Bronchial epithelial cell (primary cell): ENCODE measurements at regions not wholly inside any gene's neighbourhood (a gene's known extent, or its start where the extent isn't known, plus 50 kb on each side); places are given as distances from the start of the nearest gene placed in this dataset.

ENCODE experiments used
- DNase-seq: peaks from one replicate; pipeline ENCODE4 v3.0.0-alpha.2; 2010; ENCODE audit warnings: low read depth
- FAIRE-seq: peaks from 2 replicates; lab custom pipeline; 2011; peaks lifted over from hg19 to GRCh38; lab: Jason Lieb, UNC
- H3K27me3 ChIP-seq: 2 replicates; pipeline ENCODE4 v1.5.1; 2011; ENCODE audit warnings: low read length; ENCODE audit not compliant: control insufficient read depth, insufficient read depth
- H3K36me3 ChIP-seq: 2 replicates; pipeline ENCODE4 v1.5.1; 2011; ENCODE audit warnings: low read length; ENCODE audit not compliant: control insufficient read depth, insufficient read depth
- H3K4me3 ChIP-seq: 2 replicates; pipeline ENCODE4 v1.5.1; 2011; ENCODE audit warnings: mild to moderate bottlenecking, low read depth, low read length, control low read depth
- TF ChIP-seq, protein P1 (sequence below): IDR thresholded peaks from 2 replicates; pipeline ENCODE4 v1.5.1; 2011; ENCODE audit warnings: mild to moderate bottlenecking, moderate library complexity, low read length, control low read depth, inconsistent platforms; ENCODE audit not compliant: insufficient read depth, severe bottlenecking

DNA sequence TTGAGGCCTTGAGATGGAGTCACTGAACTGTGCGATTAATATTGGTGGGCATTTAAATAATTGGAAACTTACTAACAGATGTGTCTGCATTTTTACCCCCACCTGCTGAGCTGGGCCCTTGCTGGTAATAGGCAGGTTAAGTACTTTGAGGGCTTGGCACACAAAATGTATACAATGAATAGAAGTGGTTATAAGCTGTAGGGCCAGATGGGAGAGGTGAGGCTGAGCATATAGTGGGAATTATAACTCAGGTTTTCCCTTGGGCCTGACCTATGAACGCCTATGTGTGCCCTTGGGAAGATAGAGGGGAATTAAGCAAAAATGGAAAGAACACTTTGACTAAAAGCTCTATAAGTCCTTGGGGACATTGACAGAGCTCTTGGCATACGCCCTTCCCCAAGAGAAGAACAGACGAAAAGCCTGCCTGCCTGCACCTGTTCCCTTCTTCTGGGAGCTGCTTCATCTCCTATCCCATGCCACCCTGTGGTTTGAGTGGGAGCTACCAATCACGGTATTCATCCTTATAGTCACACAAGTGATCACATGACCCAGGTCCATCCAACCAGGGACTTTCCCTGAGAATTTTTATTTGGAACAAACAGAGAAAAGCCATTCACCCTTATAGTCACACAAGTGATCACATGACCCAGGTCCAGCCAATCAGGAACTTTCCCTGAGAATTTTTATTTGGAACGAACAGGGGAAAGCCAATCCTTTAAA, 260.7 kb upstream of the CSF3R start:
- TF ChIP-seq, protein P1, sequence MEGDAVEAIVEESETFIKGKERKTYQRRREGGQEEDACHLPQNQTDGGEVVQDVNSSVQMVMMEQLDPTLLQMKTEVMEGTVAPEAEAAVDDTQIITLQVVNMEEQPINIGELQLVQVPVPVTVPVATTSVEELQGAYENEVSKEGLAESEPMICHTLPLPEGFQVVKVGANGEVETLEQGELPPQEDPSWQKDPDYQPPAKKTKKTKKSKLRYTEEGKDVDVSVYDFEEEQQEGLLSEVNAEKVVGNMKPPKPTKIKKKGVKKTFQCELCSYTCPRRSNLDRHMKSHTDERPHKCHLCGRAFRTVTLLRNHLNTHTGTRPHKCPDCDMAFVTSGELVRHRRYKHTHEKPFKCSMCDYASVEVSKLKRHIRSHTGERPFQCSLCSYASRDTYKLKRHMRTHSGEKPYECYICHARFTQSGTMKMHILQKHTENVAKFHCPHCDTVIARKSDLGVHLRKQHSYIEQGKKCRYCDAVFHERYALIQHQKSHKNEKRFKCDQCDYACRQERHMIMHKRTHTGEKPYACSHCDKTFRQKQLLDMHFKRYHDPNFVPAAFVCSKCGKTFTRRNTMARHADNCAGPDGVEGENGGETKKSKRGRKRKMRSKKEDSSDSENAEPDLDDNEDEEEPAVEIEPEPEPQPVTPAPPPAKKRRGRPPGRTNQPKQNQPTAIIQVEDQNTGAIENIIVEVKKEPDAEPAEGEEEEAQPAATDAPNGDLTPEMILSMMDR: no peak
- FAIRE-seq (no peak), DNase-seq (no peak)
- Histone ChIP-seq H3K36me3 (no peaks in the 10 kb centered on the region), H3K27me3 (no peaks in the 10 kb centered on the region), H3K4me3 (no peak overlapping the region)

DNA sequence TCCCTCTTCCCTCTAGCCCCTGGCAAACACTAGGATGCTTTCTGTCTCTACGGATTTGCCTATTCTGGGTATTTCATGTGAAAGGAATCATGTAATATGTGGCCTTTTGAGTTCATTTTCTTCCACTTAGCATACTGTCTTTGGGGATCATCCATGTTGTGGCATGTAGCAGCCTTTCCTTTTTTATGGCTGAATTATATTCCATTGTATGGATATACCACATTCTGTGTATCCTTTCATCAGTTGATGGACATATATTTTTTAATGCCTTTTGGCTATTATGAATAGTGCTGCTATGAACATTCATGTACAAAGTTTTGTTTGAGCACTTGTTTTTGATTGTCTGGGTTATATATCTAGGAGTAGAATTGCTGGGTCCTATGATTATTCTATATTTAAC, 258.4 kb upstream of the CSF3R start:
- no peak for DNase-seq
- no peak overlapping the region for H3K4me3 ChIP-seq
- H3K27me3 ChIP-seq: peaks cover under 1% of the 10 kb centered on the region
- TF ChIP-seq, protein P1: no peak
- FAIRE-seq: no peak
- no peaks in the 10 kb centered on the region for H3K36me3 ChIP-seq

DNA sequence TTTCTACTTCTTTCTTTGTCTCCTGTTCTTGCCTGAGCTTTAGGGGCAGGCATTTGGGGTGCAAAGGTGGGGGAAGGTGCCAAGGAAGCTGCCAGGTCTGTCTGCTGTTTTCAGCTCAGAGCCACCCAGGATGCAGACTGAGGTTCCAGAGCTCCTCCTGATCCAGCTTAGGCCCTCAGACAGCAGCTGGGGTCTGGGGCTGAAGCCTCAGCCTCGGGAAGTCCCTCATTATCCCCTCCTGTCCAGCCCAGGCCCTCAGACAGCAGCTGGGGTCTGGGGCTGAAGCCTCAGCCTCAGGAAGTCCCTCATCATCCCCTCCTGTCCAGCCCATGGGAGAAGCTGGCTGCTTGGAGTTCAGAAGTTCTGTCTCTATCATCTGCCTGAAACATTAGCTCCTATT, 257.7 kb upstream of the CSF3R start:
- FAIRE-seq (no peak), DNase-seq (no peak)
- peaks cover 1% of the 10 kb centered on the region for H3K27me3 ChIP-seq
- no peaks in the 10 kb centered on the region for H3K36me3 ChIP-seq
- no peak overlapping the region for H3K4me3 ChIP-seq
- TF ChIP-seq, protein P1: no peak

DNA sequence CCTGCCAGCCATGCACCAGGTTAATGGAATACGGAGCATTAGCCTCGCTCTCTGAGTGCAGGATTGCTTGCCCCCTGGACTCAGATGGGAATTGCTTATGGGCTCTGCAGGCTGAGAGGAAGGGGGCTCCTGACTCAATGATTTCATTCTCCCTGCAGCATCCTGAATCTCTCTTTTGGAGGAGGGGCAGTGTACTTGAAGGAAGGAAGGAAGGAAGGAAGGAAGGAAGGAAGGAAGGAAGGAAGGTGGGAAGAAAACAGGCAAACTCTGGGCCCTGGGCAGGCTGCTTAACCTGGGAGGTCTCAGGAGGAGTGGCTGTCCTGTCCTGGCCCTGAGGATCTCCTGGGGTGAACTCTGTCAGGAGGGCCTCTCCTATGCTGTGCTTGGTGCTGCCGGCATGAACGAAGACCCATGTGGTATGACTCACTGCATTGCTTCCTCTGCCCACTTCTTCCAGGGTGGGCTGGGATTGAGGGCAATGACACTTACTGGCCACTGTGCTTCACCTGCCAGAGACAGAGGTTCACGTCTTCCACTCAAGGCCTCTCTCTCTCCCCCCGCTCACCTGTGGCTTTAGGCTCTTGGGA, 257.1 kb upstream of the CSF3R start:
- Histone ChIP-seq H3K4me3 (no peak overlapping the region), H3K27me3 (peaks cover 1% of the 10 kb centered on the region), H3K36me3 (no peaks in the 10 kb centered on the region)
- DNase-seq (no peak), FAIRE-seq (no peak)
- TF ChIP-seq, protein P1: no peak

DNA sequence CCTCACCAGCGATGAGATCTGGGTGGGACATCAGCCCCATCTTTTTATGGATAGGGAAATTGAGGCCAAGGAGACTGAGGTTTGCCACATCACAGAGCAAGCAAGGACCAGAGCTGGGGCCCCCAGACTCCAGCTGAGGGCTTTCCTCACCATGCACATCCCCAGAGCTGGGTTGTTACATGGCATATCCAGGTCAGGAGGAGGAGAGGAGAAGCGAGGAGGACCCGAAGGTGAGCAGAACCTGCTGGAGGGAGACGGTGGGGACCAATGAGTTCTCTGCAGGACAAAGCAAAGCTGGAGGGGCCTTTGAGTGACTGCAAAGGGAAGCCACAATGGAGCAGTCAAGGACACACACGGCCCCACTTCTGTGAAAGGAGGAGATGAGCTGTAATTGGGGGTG, 255.5 kb upstream of the CSF3R start:
- peaks cover 1% of the 10 kb centered on the region for H3K27me3 ChIP-seq
- H3K4me3 ChIP-seq: no peak overlapping the region
- FAIRE-seq (no peak), DNase-seq (no peak)
- TF ChIP-seq, protein P1: no peak
- H3K36me3 ChIP-seq: no peaks in the 10 kb centered on the region

DNA sequence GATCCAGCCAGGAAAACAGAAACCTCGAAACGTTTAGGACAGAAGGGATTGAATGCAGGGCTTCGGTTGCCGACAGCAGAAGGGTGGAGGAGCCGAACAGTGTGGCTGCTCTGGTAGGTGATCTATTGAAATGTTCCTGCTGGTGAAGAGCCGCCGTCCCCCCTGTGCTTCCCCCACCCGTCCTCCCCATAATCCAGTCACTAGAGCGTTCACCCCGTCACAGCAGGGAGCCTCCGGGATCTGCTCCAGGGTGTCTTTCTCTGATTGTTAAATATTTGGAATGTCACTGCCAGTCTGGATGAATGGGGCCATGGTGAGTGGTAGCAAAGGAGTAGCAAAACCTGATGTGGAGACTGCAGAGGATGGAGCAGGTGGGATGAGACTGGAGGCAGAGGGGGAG, 255.1 kb upstream of the CSF3R start:
- TF ChIP-seq, protein P1: no peak
- Histone ChIP-seq H3K4me3 (no peak overlapping the region), H3K27me3 (peaks cover 1% of the 10 kb centered on the region), H3K36me3 (no peaks in the 10 kb centered on the region)
- FAIRE-seq: no peak
- DNase-seq: no peak
